OCI-LY7 (cell line): ENCODE measurements at regions not wholly inside any gene's neighbourhood (a gene's known extent, or its start where the extent isn't known, plus 50 kb on each side); places are given as distances from the start of the nearest gene placed in this dataset.

Source experiments
- EZH2phosphoT487 ChIP-seq: fragments of 200-600 bp; sonication (generic); IDR thresholded peaks from 2 replicates; pipeline ENCODE4 v1.6.1; 2018; ENCODE audit warnings: low read depth, borderline replicate concordance, mild to moderate bottlenecking, mixed run types, antibody characterized with exemption, low read length, moderate library complexity, mixed read lengths
- TF ChIP-seq, protein P1 (sequence below): fragments of 200-600 bp; sonication (generic); conservative IDR thresholded peaks from 2 replicates; pipeline ENCODE4 v1.5.1; 2014; ENCODE audit warnings: mild to moderate bottlenecking, antibody characterized with exemption, low read length, moderate library complexity, mixed read lengths

DNA sequence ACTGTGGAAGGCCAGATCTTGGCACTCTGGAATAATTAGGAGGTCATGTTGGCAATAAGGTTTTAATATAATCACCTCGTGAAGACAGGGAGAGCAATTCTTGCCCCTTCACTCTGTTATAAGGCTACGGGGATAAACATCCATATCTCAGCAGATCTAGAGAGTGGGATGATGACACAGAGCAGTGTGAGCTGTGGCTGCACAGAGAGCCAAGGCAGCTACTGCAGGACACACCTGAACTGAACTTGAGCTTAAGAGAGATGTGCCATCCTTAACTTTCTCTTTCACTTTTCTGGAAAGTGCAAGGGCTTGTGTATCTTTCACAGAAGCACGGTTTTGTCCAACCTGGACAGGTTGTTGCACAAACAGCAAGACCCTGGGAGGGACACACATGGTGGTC is 174.7 kb downstream of the GATA3 start:
- TF ChIP-seq, protein P1, sequence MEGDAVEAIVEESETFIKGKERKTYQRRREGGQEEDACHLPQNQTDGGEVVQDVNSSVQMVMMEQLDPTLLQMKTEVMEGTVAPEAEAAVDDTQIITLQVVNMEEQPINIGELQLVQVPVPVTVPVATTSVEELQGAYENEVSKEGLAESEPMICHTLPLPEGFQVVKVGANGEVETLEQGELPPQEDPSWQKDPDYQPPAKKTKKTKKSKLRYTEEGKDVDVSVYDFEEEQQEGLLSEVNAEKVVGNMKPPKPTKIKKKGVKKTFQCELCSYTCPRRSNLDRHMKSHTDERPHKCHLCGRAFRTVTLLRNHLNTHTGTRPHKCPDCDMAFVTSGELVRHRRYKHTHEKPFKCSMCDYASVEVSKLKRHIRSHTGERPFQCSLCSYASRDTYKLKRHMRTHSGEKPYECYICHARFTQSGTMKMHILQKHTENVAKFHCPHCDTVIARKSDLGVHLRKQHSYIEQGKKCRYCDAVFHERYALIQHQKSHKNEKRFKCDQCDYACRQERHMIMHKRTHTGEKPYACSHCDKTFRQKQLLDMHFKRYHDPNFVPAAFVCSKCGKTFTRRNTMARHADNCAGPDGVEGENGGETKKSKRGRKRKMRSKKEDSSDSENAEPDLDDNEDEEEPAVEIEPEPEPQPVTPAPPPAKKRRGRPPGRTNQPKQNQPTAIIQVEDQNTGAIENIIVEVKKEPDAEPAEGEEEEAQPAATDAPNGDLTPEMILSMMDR: no peak
- no peak for TF ChIP-seq EZH2phosphoT487
